Calu3 (cell line): ENCODE measurements at regions not wholly inside any gene's neighbourhood (a gene's known extent, or its start where the extent isn't known, plus 50 kb on each side); places are given as distances from the start of the nearest gene placed in this dataset.

Experiments
- BruUV-seq: library from RNA; stranded (reverse); fragments of 400-500 nt; replicated peaks from 2 replicates; lab custom pipeline; 2021; lab: Mats Ljungman, UMichigan
- CTCF ChIA-PET: fragments of 300-600 bp; sonication (Branson Sonifier 250); formaldehyde crosslinking; loops from one replicate; lab custom pipeline; 2022; ENCODE audit warnings: antibody characterized with exemption; lab: Charles Lee
- DNase-seq: peaks from one replicate; pipeline ENCODE4 v3.0.0; 2022
- H3K27ac Mint-ChIP-seq: one replicate; pipeline ENCODE4 v1.8.0; 2022; ENCODE audit warnings: mixed read lengths; ENCODE audit not compliant: unreplicated experiment
- H3K27me3 Mint-ChIP-seq: one replicate; pipeline ENCODE4 v1.8.0; 2022; ENCODE audit warnings: mixed read lengths; ENCODE audit not compliant: unreplicated experiment
- H3K36me3 Mint-ChIP-seq: one replicate; pipeline ENCODE4 v1.8.0; 2022; ENCODE audit warnings: mild to moderate bottlenecking, moderate library complexity, mixed read lengths; ENCODE audit not compliant: insufficient read depth, unreplicated experiment
- H3K4me1 Mint-ChIP-seq: one replicate; pipeline ENCODE4 v1.8.0; 2022; ENCODE audit warnings: mild to moderate bottlenecking, low read depth, mixed read lengths; ENCODE audit not compliant: unreplicated experiment
- H3K4me3 Mint-ChIP-seq: one replicate; pipeline ENCODE4 v1.8.0; 2022; ENCODE audit warnings: mild to moderate bottlenecking, low read depth, moderate library complexity, mixed read lengths; ENCODE audit not compliant: unreplicated experiment
- H3K9me3 Mint-ChIP-seq: one replicate; pipeline ENCODE4 v1.8.0; 2022; ENCODE audit warnings: low read depth, mixed read lengths; ENCODE audit not compliant: unreplicated experiment
- intact Hi-C: fragments of 100-400 bp; cut with micrococcal nuclease; formaldehyde crosslinking; loops from one replicate; pipeline ENCODE4 v1.10.0; 2022; ENCODE audit not compliant: unreplicated experiment
- TF ChIP-seq, protein P1 (sequence below): fragments of 200-600 bp; IDR thresholded peaks from one replicate; pipeline ENCODE4 v1.8.0; 2022; ENCODE audit warnings: antibody characterized with exemption; ENCODE audit not compliant: unreplicated experiment

DNA sequence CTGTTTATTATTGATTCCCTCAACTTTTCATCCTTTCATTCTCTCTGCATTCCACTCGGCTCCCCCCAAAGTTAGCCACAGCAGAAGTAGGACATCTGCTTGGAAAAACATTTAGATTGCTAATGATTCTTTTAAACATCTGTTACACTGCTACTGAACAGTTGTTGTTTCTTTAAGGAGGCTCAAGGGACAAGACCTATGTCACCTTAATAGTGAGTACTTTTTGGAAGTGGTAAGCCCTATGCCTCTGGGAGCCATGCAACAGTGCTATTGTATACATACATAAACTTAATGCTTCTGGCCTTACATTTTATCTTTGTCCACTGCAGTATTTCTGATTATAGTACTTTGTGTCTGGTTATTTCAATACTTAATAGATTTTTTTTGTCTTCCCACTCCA lies 628.2 kb upstream of the FOXG1 start:
- no peak overlapping the region for H3K4me3 Mint-ChIP-seq
- H3K36me3 Mint-ChIP-seq: no peaks in the 10 kb centered on the region
- CTCF ChIA-PET: no interaction called here
- H3K9me3 Mint-ChIP-seq: peaks cover 2% of the 10 kb centered on the region
- H3K4me1 Mint-ChIP-seq: no peaks in the 10 kb centered on the region
- intact Hi-C loops: no loop called here
- no peaks in the 10 kb centered on the region for H3K27me3 Mint-ChIP-seq
- no peak for DNase-seq
- H3K27ac Mint-ChIP-seq: no peak overlapping the region
- BruUV-seq: no TSS peak
- TF ChIP-seq, protein P1, sequence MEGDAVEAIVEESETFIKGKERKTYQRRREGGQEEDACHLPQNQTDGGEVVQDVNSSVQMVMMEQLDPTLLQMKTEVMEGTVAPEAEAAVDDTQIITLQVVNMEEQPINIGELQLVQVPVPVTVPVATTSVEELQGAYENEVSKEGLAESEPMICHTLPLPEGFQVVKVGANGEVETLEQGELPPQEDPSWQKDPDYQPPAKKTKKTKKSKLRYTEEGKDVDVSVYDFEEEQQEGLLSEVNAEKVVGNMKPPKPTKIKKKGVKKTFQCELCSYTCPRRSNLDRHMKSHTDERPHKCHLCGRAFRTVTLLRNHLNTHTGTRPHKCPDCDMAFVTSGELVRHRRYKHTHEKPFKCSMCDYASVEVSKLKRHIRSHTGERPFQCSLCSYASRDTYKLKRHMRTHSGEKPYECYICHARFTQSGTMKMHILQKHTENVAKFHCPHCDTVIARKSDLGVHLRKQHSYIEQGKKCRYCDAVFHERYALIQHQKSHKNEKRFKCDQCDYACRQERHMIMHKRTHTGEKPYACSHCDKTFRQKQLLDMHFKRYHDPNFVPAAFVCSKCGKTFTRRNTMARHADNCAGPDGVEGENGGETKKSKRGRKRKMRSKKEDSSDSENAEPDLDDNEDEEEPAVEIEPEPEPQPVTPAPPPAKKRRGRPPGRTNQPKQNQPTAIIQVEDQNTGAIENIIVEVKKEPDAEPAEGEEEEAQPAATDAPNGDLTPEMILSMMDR: no peak

GRCh38 chr14:28141662-28142061 lies 624.9 kb upstream of the FOXG1 start:
- Mint-ChIP-seq H3K4me3 (no peak overlapping the region), H3K36me3 (no peaks in the 10 kb centered on the region), H3K27me3 (no peaks in the 10 kb centered on the region), H3K27ac (no peak overlapping the region), H3K4me1 (no peaks in the 10 kb centered on the region), H3K9me3 (no peaks in the 10 kb centered on the region)
- DNase-seq: no peak
- CTCF ChIA-PET: no interaction called here
- TF ChIP-seq, protein P1: no peak
- BruUV-seq: no TSS peak
- intact Hi-C loops: no loop called here

- intact Hi-C loops: no loop called here
- Mint-ChIP-seq H3K4me1 (no peaks in the 10 kb centered on the region), H3K36me3 (no peaks in the 10 kb centered on the region), H3K27ac (no peak overlapping the region), H3K9me3 (no peaks in the 10 kb centered on the region), H3K27me3 (no peaks in the 10 kb centered on the region), H3K4me3 (no peak overlapping the region)
- CTCF ChIA-PET: interaction anchor here (0.6 kb wide), 1 partner anchor 954 kb away, joined by 4 read pairs; no protein-coding TSS in a partner anchor
- TF ChIP-seq, protein P1: peak; percentile 26
- peak; percentile 16 for DNase-seq
- BruUV-seq: no TSS peak
These were observed 624.1 kb upstream of the FOXG1 start for GRCh38 chr14:28142400-28143015.

- H3K9me3 Mint-ChIP-seq: no peaks in the 10 kb centered on the region
- BruUV-seq: no TSS peak
- intact Hi-C loops: no loop called here
- TF ChIP-seq, protein P1: no peak
- CTCF ChIA-PET: no interaction called here
- no peaks in the 10 kb centered on the region for H3K36me3 Mint-ChIP-seq
- no peak overlapping the region for H3K4me3 Mint-ChIP-seq
- no peaks in the 10 kb centered on the region for H3K27me3 Mint-ChIP-seq
- no peak for DNase-seq
- H3K27ac Mint-ChIP-seq: no peak overlapping the region
- H3K4me1 Mint-ChIP-seq: no peaks in the 10 kb centered on the region
These were observed 623.3 kb upstream of the FOXG1 start for GRCh38 chr14:28143316-28143715.
